ENCODE measurements at regions not wholly inside any gene's neighbourhood (a gene's known extent, or its start where the extent isn't known, plus 50 kb on each side); places are given as distances from the start of the nearest gene placed in this dataset.

- no peak for DNase-seq (ENCODE audit: low spot score)
These were observed 280.4 kb downstream of the ZNF608 start for GRCh38 chr5:124466011-124466410.

- DNase-seq (ENCODE audit: low spot score) = no peak
These were observed 282.6 kb downstream of the ZNF608 start for GRCh38 chr5:124463851-124464250.

- DNase-seq (ENCODE audit: low spot score) = no peak
These were observed 283.7 kb downstream of the ZNF608 start for GRCh38 chr5:124462751-124463150.

- no peak for DNase-seq (ENCODE audit: low spot score)
These were observed 284.5 kb downstream of the ZNF608 start for GRCh38 chr5:124461941-124462340.

GRCh38 chr5:124461157-124461556 is 285.3 kb downstream of the ZNF608 start:
- DNase-seq (ENCODE audit: low spot score) = no peak

DNA sequence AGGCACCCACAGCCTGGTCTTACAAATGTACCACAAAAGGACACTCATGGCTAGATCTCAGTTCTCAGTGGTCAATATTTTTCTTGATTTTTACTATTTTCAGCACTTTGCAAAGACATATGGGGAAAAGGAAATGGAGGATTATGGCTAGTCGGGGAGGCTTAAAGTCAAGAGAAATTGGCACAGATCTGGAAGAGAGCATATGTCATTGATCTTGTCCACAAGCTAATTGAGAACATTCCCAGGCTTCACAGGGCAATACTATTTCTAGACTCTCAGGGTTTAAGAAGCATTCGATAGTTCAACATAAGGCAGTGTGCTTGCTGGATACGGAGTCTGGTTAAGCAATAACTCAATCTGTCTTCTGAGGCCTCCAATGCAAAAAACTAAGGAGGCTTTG is 285.8 kb downstream of the ZNF608 start:
- no peak for DNase-seq (ENCODE audit: low spot score)

DNA sequence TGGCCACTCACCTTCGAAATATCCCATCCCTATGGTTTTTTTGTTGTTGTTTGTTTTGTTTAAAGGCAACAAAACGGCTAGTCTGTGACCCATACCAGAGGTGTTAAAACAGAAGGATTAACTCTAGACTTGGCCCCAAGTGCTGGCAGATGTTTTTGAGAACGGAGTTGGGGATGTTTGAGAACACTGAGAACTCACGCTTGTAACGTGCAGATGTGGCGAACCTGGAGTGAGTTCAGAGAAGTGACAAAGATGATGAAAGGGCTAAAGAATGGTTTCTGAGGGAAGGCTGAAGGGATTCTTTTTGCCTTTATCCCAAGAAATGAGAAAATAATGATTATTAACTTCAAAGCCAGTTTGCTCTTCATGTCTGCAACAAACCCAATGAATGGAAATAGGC is 286.5 kb downstream of the ZNF608 start:
- DNase-seq (ENCODE audit: low spot score) = no peak

DNA sequence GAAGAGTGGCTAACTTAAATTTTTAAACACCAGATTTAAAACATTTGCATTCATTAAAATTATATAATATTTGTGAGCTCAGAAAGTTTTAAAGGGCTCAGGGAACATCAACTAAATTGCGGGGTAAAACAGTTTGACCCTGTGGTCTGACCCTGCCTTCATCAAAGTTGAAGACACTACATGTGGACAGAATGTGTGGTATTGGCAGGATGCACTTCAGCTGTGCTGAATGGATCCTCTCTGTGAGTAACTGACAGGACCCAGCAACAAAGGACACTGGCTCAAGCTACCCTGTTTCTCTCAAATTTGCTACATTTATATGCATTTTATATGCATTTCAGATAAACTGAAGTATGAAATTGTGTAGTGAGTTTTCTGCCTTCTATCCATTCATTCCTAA is 288.5 kb downstream of the ZNF608 start:
- no peak for DNase-seq (ENCODE audit: low spot score)

DNA sequence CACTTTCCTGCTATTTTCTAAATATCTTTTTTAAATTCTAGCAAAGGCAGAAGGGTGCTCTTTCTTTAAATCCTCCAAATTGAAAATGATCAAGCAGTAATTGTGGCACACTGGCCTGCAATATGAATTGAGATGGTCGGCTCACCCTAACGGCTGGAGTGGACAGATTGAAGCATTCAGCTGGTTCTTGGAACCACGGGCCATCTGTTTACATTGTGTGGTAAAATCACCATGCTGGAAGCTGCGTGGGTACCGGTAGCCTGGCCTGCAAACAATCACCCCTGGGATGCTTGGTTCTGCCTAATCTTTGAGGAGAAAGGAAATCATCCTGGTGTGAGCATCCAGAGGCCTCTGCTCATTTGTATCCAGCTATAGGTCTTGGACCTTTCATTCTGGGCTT is 289.3 kb downstream of the ZNF608 start:
- no peak for DNase-seq (ENCODE audit: low spot score)

DNA sequence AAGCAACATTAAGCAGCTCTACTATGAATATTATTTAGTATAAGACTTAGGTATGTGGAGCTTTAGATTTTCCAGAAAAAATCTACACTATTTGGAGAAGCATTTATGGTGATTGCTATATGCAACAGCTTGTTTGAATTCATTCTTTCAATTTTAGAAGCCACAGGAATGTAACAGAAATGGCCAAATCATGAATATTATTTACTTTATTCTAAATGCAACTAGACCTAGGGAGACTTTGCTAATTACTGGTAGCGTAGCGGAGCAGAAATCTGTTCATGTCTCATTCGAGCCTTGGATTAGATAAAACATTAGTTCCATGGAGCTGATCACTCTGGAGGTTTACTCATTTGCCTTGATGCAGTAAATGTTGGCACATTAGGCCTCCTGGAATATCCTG is 290.2 kb downstream of the ZNF608 start:
- DNase-seq (ENCODE audit: low spot score) = no peak

DNA sequence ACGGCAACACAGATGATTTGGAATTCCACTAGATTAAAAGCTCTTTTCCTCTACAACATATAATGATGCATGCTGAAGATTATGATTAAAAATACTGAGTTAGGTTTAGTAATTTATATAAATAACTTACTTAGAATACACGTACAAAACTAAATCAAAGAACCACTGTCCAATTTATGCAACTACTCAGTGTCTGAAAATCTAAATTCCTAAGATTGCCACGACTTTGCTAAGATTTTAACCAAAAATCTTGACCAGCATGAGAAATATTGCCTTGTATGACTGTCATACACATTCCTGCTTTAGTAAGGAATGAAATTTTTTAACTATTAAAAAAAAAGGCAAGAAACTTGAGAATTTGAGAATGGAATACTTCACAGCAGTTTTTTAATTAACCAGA is 292.4 kb downstream of the ZNF608 start:
- no peak for DNase-seq (ENCODE audit: low spot score)

DNA sequence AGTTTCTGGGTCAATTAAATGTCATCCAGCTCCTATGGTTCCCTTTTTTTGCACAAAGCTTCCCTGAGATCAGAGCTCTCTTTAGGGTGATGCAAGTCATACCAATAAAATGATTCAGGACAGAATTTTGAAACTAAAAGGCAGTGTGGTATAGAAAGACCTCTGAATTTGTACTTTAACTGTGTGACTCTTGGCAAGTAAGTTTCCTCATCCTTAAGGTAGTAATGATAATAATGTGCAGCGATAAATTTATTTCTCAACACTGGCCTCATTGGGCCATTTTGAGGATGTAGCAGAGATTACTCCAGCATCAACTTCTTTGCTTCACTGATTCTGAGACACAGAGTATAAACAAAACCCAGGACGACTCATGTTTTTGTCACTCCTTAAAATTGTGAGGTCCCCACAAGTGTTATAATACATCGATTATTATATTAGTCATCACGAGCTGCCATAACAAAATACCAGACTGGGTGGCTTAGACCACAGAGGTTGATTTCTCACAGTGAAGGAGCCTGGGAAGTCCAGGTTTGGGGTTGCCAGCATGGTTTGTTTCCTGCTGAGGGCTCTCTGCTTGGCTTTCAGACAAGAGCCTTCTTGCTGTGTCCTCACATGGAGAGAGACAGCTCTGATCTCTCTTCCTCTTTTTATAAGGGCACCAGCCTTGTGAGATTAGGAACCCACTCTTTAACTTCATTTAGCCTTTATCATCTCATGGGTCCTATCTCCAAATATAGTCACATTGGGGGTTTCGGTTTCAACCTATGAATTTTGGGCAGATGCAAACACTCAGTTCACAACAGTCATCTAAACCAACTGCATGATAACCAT is 293.0 kb downstream of the ZNF608 start:
- DNase-seq (ENCODE audit: low spot score) = peak; percentile 52

- no peak for DNase-seq (ENCODE audit: low spot score)
These were observed 294.0 kb downstream of the ZNF608 start for GRCh38 chr5:124452412-124452811.

DNA sequence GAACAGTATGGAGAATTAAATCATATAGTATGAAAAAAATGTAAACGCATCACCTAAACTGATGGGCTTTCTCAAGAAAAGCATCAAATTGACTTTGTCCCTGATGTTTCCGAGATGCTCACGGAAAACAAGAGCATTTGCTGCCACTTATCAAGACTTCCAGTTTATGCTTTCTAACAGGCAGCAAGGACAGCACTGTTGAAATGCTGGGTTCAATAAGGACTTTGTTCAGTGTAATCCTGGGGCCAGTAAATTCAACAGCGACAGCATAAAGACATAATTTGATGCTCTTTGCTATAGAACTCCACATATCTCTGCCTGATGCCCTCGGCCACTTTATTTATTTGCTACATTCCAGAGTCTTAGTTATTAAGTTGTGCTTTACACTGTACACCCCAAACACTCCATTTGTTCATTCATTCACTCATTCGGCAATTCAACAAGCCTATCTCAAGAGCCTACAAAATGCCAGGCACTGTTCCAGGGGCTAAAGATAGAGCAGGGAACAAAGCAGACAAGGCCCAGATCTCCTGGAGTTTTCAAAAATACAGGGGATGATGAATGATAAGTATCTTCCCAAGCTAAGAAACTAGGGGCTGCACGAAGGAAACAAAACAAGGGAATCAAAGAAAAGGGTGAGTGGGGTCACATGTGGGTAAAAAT is 294.6 kb downstream of the ZNF608 start:
- no peak for DNase-seq (ENCODE audit: low spot score)

GRCh38 chr5:124446120-124446519 is 300.3 kb downstream of the ZNF608 start:
- no peak for DNase-seq (ENCODE audit: low spot score)

DNA sequence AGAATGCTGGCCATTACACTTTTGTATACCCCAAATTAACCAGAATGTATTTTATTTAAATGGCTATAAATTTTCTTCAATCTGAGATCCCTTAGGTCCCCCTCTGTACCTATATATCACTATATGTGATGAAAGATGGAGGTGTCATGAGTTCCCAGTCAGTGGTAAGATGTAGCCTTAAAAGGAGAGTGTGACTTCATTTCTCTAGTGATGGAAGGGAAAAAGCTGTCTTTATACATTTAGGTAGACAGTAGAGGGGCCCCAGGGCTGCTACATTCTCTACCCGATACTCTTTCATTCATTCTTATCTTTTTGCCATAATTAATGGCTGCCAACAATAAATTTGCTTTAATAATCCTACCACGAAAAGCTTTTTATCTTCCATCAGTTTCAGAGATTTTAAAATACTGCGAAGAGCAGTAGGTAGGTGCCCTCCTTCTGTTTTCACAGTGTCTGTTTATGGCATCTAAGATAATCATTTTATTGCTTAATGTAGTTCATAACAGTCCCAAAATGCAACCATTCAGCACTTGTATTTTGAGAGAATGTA is 301.3 kb downstream of the ZNF608 start:
- no peak for DNase-seq (ENCODE audit: low spot score)

- DNase-seq (ENCODE audit: low spot score) = no peak
These were observed 302.2 kb downstream of the ZNF608 start for GRCh38 chr5:124444147-124444775.

DNA sequence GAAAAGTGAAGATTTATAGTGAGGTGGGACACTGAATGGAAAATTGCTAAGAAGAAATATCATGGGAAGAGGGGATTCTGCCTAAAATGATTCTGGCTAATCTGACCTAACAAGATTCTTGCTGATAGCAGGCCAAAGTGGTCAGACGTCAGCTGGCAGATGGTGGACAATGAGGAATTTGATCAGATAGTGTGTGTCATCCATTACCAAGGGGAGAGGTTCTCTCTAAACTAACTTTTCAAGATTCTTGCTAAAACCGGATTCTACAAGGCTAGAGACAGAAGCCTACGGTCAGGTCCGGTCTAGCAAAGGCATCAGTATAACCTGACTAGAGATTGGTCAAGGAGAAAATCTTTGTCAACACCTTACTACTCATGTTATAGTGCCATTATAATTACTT is 306.0 kb downstream of the ZNF608 start:
- DNase-seq (ENCODE audit: low spot score) = no peak

DNA sequence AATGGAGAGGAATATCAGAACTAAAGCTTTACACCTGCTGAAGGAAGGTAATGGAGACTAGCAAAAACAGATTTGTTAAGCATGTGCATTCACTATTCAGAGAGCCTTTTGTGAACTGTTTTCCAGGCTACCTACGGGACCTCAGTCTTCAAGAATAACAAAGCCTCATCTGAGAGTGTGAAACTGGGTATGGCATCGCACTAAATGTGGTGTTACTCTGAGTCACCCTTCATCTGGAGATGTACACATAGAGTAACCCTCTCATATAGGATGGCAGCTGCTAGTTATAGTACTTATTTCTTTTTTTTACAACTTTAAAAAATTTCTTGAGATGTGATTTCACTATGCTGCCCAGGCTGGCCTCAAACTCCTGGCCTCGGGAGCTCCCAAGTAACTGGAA is 306.8 kb downstream of the ZNF608 start:
- no peak for DNase-seq (ENCODE audit: low spot score)

DNA sequence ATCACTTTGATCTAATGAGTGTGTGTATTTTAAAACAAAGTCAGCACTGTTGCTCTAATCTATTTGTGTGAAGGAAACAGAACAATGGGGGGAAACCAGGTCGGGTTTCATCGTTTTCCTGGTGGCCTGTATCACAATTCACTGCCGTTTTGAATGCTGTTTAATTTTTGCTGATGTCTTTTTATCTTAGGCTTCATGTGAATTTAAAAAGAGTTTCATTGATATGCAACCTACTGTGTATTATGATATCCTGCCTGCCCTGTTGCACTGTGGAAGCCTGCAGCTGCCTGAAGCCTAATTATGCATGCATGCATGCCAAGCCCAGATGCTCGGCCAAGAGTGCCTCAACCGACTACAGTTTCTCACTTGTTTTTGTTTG is 307.5 kb downstream of the ZNF608 start:
- no peak for DNase-seq (ENCODE audit: low spot score)

DNA sequence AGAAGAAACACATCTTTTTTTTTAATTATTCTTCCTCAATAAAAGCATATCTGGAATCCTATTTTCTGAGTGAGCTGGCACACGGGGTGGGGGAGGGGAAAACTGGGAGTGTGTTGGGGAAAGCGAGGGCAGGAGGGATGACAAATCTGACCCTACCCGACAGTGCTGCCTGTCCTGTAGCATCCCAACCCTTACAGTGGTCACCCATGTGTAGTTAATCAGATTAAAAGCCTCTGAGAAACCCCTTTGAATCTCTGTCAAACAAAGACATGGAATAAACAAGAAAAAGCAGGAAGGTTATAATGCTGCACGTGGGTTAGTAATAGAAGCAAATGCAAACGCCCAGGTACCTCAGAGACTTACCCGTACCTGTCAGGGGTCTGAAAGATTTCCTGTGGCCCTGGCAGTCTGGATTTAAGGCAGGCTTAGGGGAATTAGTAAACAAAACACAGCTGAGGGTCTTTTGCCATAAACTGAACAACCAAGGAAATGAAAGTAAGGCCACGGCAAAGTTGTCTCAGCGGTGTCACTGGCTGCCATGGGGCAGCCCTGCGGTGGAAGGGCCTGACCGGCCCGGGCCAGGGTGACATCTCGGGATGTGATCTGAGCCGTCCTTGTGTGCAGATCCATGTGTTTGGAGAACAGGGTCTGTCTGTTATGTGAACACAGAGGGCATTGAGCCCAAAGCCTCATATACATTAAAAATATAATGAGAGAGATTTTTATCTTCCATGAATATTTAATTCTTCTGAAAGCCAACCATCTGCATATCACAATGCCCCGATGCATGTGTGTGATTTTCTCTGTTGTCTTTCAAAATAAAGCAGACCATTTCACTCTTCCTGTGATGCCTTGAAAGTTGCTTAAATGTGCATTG is 308.2 kb downstream of the ZNF608 start:
- no peak for DNase-seq (ENCODE audit: low spot score)

- DNase-seq (ENCODE audit: low spot score) = no peak
These were observed 310.1 kb downstream of the ZNF608 start for GRCh38 chr5:124436294-124436693.

All from A172 (cell line).